Skeletal muscle cell (primary cell): ENCODE measurements at regions not wholly inside any gene's neighbourhood (a gene's known extent, or its start where the extent isn't known, plus 50 kb on each side); places are given as distances from the start of the nearest gene placed in this dataset.
A peak's percentile ranks its signal among the peaks of the same experiment; 100 is the strongest.

Experiments used
- DNase-seq: peaks from one replicate; pipeline ENCODE4 v3.0.0-alpha.2; 2010; ENCODE audit warnings: low read depth
- H3K4me3 ChIP-seq: 2 replicates; pipeline ENCODE4 v1.5.1; 2011; ENCODE audit warnings: low read depth, mild to moderate bottlenecking, control low read depth, low read length, moderate library complexity

DNA sequence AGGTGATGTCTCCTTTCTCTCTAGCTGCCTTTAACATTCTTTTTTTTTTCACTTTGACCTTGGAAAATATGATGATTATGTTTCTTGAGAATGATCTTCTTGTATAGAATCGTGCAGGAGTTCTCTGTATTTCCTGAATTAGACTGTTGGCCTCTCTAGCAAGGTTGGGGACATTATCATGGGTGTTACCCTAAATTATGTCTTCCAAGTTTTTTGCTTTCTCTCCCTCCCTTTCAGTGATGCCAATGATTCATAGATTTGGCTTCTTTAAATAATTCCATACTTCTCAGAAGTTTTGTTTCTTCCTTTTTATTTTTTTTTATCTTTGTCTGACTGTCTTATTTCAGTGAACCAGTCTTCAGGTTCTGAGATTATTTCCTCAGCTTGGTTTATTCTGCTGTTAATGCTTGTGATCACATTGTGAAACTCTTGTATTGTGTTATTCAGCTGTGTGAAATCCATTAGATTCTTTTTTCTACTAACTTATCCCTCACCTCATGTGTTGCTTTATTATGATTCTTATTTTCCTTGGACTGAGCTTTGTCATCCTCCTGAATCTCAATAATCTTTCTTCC is 268.4 kb upstream of the NRIP1 start:
- no peak for DNase-seq
- H3K4me3 ChIP-seq: no peak overlapping the region

DNA sequence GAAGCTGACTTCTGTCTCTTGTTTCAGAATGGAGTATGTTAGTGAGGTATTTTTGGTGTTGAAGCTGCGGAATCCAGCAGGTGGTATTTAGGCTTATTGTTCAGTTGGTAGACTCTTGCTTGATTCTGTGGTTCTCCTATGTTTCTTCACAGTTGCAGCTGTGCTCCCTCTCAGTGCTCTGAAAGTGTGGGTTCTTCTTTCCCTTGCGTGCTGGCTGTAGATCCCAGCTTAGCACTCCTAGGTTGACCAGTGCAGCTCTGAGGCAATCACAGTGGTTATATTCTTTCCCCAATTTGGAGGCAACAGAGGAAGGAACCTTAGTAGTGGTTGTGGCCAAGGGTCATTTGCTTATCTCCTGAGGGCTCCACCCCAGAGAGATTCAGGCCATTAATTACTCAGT is 269.2 kb upstream of the NRIP1 start:
- no peak overlapping the region for H3K4me3 ChIP-seq
- DNase-seq: no peak

DNA sequence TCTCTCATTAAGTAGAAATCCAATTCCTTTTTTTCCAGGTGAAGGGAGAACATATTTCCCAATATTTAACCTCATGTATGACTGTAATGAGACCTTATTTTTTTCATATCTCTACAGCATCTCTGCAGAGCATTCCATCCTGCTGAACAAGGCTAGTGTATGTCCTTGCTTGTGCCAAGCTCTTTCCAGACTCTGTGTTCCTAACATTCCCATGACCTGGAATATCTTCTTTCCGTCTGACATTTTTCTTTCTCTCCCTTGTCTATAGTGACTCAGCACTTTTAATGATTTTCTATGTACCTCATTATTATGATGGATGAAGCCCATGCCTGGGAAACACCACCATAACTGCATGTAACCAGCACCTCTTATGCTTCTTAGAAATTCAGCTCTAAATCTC is 278.3 kb upstream of the NRIP1 start:
- no peak overlapping the region for H3K4me3 ChIP-seq
- peak; percentile 36 for DNase-seq

DNA sequence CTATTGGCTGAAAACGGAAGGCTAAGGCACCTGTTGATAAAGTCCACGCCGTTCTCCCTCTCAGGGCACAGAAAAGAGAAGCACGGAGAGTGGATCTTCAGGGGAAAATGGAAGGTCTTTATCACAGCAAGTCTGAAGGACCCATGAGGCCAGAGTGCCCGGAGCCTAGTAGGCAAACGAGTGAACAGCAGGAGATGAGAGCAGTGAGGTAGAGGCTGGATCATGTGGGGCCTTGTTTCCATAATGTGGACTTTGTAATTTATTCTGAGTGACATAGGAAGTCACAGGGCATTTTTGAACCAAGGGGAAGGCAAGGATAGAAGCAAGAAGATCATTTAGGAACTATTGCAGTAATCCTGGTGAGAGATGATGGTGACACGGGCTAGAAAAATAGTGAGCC is 287.2 kb upstream of the NRIP1 start:
- no peak overlapping the region for H3K4me3 ChIP-seq
- no peak for DNase-seq

DNA sequence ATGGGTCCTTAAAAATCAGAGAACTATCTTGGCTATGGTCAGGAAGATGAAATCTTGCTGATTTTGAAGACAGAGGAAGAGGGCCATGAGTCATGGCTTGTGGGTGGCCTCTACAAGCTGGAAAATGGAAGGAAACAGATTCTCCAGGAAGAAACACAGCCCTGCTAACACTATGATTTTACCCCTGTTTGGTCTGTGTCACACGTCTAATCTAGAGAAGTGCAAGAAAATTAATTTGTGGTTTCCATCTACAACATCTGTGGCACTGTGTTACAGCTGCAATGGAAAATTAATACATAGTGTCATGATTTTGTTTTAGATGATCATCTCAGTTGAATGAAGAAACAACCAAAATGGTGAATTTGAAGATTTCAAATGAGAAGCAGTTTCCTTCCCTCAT is 288.7 kb upstream of the NRIP1 start:
- H3K4me3 ChIP-seq: no peak overlapping the region

DNA sequence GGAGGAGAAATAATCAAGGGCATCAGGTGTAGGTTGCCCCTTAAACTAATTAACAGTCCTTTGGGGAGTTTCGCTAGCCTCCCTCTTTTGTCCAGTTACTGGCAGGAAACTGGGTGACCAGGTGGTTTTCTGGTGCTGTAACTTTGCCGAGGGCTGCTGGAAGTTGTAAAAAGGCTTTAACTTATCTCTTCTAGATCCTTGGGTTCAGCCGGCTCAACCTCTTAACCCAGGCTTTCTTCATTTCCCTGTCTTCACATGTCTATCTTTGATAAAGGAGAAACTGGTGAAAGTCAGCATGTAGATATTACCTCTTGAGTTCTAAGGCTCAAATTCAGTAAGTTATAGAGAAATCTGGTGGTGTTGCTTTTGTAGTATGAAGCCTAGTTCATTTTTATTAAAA is 289.7 kb upstream of the NRIP1 start:
- no peak overlapping the region for H3K4me3 ChIP-seq
- no peak for DNase-seq

More for the DNA sequence above, 288.7 kb upstream of the NRIP1 start:
- DNase-seq: no peak

DNA sequence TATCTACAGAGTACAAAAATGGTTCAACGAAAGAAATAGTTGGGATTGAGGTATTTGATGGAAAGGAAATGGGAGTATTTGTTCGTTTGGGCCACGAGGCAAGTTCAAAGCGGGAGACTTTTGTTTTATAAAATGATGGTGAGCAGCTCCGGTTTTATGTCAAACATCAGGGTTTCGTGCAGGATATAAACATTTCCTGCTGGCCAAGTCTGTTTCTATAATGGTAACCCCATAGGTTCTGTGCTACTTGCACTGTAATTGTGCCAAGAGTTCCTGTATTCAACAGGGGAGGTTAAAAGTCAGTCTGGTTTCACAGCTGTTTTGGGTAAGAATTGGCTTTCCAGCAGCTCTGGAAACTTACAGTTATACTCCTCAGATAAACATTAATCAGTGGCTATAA is 290.3 kb upstream of the NRIP1 start:
- DNase-seq: no peak
- H3K4me3 ChIP-seq: no peak overlapping the region

DNA sequence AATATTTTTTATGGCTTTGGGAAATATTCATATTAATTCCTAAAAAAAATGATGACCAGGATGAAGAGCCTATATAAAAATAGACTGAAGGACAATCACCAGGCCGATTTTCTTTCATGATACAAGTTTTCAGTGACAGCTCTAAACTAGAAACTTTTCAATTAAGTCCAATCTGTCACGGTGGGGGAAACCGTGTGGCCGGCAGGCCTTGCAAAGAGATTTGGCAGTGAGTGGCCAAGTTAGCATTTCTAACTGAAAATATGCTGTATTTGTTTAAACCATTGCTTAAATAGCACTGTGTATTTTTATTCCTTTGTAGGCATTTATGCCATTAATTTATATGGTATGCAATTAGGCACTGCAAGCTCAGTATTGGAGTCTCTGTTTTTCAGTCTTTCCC is 294.5 kb upstream of the NRIP1 start:
- H3K4me3 ChIP-seq: no peak overlapping the region
- DNase-seq: no peak

DNA sequence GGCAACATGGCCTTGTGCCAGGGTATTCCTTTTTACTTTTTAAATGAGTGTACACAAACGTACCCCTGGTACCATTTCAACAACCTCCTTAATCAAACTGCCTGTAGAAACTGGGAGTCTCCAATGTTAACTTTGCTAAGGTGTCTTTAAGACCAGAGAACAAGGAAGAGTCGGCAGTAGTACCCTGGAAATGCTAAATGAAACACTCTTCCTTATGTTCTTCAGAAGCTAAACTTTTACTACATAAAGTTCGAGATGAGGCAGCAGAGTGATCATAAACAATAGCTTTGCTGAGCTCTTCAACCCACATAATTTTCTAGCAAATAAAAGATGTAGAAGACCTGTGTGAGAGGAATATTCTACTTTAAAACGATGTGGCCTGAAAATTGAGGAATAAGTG is 297.7 kb upstream of the NRIP1 start:
- no peak overlapping the region for H3K4me3 ChIP-seq
- DNase-seq: no peak

DNA sequence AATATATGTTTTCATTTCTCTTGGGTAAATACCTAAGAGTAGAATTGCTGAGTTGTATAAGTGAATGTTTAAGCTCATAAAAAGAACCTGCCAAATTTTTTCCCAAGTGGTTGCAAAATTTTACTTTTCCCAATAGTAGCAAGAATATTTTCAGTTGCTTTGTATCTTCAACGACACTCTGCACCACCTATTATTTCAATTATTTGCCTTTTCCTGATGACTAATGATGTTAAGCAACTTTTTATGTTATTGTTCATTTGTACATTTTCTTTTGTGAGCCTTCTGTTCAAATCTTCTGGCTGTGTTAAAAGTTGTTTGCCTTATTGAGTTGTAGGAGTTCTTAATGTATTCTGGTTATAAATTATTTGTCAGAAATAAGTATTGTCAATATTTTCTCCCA is 299.1 kb upstream of the NRIP1 start:
- DNase-seq: no peak

DNA sequence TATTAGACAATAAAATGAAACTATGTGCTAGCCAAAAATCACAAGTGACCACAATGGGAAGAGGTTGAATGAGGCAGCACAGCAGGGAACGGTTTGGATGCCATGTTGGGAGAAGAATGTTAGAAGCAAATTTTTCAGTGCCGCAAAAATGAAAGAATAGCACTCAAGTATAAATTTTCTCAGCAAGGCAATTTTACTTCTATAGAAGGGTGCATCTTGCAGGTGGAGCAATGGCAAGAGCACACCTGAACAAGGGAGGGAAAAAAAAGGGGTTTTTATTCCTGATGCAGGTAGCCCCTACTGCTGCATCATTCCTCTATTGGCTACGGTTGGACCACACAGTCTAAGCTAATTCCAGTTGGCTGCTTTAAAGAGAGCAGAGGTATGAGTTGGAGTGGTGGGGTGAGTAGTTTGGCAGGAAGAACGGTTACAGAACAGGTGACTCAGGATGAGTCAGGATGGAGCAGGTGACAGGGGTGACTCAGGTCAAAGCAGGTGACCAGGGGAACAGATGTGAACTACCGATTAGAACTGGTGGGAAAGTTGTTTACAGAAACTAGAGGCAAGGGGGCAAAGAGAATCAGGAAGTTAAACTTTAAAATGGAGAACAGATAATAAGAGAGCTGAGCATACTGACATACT is 301.1 kb upstream of the NRIP1 start:
- H3K4me3 ChIP-seq: no peak overlapping the region
- DNase-seq: no peak

More for the DNA sequence above, 299.1 kb upstream of the NRIP1 start:
- H3K4me3 ChIP-seq: no peak overlapping the region

DNA sequence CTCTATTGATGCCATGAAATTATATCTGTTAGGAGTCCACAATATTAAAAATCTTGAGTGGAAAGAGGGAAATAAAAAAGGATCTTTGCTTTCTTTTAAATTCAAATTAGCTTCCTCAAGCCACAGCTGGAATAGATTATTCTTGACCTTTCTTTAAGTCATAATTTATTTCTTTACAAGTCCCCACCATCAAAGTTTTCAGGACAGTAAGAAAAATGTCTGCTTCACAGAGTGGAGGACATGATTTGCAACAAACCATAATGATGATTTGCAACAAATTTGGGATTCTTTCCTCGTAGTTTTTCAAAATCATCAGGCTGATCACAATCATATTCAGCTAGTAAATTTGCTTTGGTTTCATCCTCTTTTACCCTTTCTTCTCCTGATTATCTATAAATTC is 301.8 kb upstream of the NRIP1 start:
- no peak for DNase-seq
- no peak overlapping the region for H3K4me3 ChIP-seq

DNA sequence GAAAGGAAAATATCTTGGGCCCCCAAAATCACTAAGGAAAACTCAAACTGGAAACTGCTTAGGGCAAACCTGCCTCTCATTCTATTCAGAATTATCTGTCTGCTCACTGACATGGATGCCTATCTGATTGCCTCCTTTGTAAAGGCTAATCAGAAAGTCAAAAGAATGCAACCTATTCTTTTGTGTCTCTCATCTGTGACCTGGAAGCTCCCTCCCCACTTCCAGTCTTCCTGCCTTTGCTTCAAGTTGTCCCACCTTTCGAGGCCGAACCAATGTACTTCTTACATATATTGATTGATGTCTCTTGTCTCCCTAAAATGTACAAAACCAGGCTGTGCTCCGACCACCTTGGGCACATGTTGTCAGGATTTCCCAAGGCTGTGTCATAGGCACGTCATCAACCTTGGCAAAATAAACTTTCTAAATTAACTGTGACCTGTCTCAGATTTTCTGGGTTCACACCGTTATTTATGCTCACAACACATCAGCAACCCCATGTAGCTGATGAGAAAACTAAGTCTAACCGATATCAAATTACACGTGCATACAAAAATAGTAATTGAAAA is 302.3 kb upstream of the NRIP1 start:
- no peak overlapping the region for H3K4me3 ChIP-seq
- no peak for DNase-seq

DNA sequence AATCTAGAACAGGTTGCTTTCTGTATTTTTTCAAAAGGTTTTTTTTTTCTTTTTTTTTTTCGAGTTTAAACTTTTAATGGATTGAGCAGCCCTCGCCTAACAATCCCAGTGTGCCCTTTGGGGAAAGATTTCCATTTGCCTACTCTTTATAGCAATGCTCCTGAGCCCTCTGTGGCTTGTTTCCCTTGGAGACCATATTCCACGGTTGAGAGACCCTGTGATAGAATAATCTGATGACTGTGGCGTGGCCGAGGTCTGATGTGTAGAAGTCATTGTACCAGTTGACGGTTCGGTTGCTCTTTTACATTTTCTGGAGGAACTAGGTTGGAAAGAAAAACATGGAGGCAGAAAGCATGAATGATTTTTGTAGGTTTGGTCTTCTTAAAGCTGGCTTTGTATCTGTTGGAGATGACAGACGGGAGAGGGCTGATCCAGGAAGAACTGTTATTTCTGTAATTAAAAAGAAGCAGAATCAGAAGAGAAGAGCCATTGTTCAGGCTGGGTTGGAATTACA is 305.7 kb upstream of the NRIP1 start:
- H3K4me3 ChIP-seq: no peak overlapping the region
- DNase-seq: no peak

DNA sequence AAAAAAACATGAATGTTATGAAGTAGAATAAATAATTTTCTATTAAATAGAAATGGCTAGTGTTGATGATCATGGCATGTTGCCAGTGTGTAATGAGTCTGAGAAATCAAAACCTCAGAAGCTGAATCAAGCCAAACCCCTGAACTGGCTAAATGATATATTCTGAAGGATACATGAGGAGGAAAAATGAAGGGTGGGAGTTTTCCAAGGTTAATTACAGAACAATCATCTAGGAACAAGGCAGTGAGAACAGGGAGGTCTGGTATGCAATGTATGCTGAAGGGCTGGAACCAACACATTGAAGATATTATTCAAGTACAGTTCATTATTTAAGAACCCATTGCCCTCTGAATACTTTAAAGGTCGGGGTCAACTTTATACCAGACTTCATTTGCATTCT is 309.1 kb upstream of the NRIP1 start:
- no peak for DNase-seq
- no peak overlapping the region for H3K4me3 ChIP-seq

DNA sequence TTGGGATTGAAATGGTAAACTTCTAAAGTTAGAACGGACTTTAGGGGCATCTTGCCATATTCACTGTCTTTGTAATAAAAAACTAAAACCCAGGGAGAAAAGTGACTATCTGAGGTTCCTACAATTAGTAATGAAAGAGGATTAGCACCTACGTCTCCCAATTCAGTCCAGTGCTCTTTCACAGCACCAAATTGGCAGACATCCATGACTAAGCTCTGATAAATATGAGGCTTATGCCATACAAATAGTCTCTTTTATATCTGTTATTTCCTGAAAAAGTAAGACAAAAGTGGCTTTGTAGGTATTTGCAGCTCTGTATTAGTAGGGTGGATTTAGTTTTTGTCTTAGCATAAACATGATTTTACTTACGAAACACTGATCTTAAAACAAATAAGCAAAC is 315.0 kb upstream of the NRIP1 start:
- no peak for DNase-seq
- H3K4me3 ChIP-seq: no peak overlapping the region

DNA sequence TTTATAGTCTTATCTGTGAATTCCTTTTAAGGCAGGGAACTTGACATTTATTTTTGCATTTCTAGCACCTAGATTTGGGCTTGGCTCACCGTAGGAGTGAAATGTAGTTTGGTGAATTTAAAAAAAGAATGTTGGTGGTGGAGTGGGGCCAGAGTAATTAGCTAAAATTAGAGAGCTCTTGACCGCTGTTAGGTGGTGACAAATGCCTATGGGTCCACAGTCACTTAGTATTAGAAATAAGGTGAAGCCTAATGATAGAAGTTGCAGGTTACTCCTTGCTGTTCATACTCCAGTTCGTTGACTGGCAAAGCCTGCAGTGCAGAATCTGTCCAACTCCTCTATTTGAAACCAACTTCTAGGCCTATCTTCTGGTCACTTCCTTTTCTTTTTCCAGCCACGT is 318.8 kb upstream of the NRIP1 start:
- no peak for DNase-seq
- no peak overlapping the region for H3K4me3 ChIP-seq

DNA sequence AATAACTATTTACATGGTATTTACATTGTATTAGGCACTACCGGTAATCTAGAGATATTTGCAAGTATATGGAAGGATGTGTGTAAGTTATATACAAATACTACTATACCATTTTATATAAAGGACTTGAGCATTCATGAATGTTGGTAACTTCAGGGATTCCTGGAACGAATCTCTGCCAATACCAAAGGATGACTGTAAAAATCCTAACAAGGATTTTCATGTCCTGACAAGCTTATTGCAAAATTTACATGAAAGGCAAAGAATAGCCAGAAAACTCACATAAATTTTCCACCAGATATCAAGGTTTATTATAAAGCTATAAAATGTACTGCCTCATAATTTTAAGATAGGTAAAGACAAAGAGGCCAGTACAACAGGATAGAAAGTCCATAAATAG is 325.2 kb upstream of the NRIP1 start:
- no peak for DNase-seq
- no peak overlapping the region for H3K4me3 ChIP-seq

DNA sequence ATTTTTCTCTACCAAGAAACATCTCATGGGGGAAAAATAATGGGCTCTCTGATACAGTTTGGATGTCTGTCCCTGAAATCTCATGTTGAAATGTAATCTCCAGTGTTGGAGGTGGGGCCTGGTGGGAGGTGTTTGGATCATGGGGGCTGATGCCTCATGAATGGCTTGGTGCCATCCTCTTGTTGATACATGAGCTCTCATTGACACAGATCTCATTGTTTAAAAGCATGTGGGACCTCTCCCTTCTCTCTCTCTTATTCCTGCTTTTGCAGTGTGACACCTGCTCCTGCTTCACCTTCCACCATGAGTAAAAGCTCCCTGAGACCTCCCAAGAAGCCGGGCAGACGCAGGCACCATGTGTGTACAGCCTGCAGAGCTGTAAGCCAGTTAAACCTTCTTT is 332.5 kb upstream of the NRIP1 start:
- no peak for DNase-seq
- no peak overlapping the region for H3K4me3 ChIP-seq

DNA sequence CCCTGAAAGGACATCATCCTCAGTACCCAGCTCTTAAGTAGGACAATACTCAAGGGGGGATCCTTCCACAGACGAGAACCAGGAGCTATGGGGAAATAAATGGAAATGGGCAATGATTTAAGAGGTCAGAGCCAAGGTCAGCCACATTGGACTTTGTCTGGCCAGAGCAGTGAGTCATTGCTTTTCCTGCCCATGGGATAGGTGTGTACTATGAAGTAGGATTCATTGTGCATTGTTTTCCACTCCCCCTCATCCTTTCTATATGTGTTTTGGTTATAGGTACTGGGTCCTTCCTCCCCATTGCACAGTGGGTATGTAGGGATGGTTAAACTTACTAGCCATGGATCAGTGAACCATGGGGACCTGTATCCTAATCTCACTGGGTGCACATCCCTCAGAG is 328.9 kb upstream of the USP25 start:
- DNase-seq: no peak
- H3K4me3 ChIP-seq: no peak overlapping the region

DNA sequence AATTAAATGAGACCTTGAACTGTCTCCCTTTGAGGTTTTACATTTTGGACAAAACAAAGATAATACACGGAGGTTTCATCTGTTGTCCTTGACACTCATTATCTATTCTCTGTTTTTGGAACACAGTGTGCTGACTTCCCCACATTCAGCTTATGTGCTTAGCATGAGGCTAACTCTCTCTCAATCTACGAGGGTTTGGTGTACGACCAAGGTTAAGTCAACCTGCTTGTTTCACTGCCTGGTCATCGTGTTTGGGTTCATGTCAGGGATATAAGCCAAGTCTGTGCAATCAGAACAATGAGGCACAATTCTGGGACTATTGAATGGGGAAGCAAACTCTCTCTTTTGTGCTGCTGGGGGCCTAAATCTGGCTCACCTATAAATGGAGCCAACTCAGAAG is 328.5 kb upstream of the USP25 start:
- DNase-seq: no peak
- no peak overlapping the region for H3K4me3 ChIP-seq
